Hepatocyte (in vitro differentiated cells): ENCODE measurements at regions not wholly inside any gene's neighbourhood (a gene's known extent, or its start where the extent isn't known, plus 50 kb on each side); places are given as distances from the start of the nearest gene placed in this dataset.

Experiments used
- DNase-seq: peaks from one replicate; pipeline ENCODE4 v3.0.0-alpha.2; 2016; ENCODE audit warnings: low spot score
- H2AFZ ChIP-seq: fragments of 200-600 bp; sonication (generic); 2 replicates; pipeline ENCODE4 v1.6.0; 2016; ENCODE audit warnings: antibody characterized with exemption, mild to moderate bottlenecking
- H3K27ac ChIP-seq: fragments of 200-600 bp; sonication (generic); 2 replicates; pipeline ENCODE4 v1.5.1; 2016; ENCODE audit warnings: mild to moderate bottlenecking
- H3K27me3 ChIP-seq: fragments of 200-600 bp; sonication (generic); 2 replicates; pipeline ENCODE4 v1.6.1; 2016
- H3K36me3 ChIP-seq: fragments of 200-600 bp; sonication (generic); replicated peaks from 2 replicates; pipeline ENCODE4 v1.5.1; 2016; ENCODE audit warnings: low read depth; ENCODE audit not compliant: insufficient read depth
- H3K4me1 ChIP-seq: fragments of 200-600 bp; sonication (generic); 2 replicates; pipeline ENCODE4 v1.5.1; 2016; ENCODE audit warnings: mild to moderate bottlenecking, moderate library complexity; ENCODE audit not compliant: insufficient read depth
- H3K4me2 ChIP-seq: fragments of 200-600 bp; sonication (generic); 2 replicates; pipeline ENCODE4 v1.6.0; 2016
- H3K4me3 ChIP-seq: fragments of 200-600 bp; sonication (generic); 2 replicates; pipeline ENCODE4 v1.5.1; 2016; ENCODE audit warnings: mild to moderate bottlenecking
- H3K79me2 ChIP-seq: fragments of 200-600 bp; sonication (generic); 2 replicates; pipeline ENCODE4 v1.6.0; 2017; ENCODE audit warnings: mild to moderate bottlenecking
- H3K9me2 ChIP-seq: fragments of 200-600 bp; sonication (generic); replicated peaks from 2 replicates; pipeline ENCODE4 v1.6.0; 2017; ENCODE audit warnings: mild to moderate bottlenecking; ENCODE audit not compliant: insufficient read depth
- H3K9me3 ChIP-seq: fragments of 200-600 bp; sonication (generic); 2 replicates; pipeline ENCODE4 v1.5.1; 2016; ENCODE audit warnings: low read depth, mild to moderate bottlenecking
- H4K20me1 ChIP-seq: fragments of 200-600 bp; sonication (generic); 2 replicates; pipeline ENCODE4 v1.6.0; 2016; ENCODE audit warnings: mild to moderate bottlenecking; ENCODE audit not compliant: insufficient read depth, poor library complexity, severe bottlenecking
- CTCF ChIP-seq: fragments of 200-600 bp; sonication (generic); IDR thresholded peaks from 2 replicates; pipeline ENCODE4 v1.5.1; 2016; ENCODE audit warnings: antibody characterized with exemption, mild to moderate bottlenecking; ENCODE audit not compliant: poor library complexity
- EZH2 ChIP-seq: fragments of 200-600 bp; sonication (generic); IDR thresholded peaks from 2 replicates; pipeline ENCODE4 v1.6.1; 2016; ENCODE audit warnings: antibody characterized with exemption, mild to moderate bottlenecking, borderline replicate concordance
- EZH2phosphoT487 ChIP-seq: fragments of 200-600 bp; sonication (generic); IDR thresholded peaks from one replicate; pipeline ENCODE4 v1.6.1; 2018; ENCODE audit warnings: antibody characterized with exemption, mild to moderate bottlenecking, low read depth, moderate library complexity; ENCODE audit not compliant: unreplicated experiment, severe bottlenecking
- WGBS: methylation state at CpG from one replicate; pipeline ENCODE4 v1.1.6; 2016; ENCODE audit warnings: low lambda C conversion rate; ENCODE audit errors: missing lambda C conversion rate; 5-methylcytosine and 5-hydroxymethylcytosine counted together

DNA sequence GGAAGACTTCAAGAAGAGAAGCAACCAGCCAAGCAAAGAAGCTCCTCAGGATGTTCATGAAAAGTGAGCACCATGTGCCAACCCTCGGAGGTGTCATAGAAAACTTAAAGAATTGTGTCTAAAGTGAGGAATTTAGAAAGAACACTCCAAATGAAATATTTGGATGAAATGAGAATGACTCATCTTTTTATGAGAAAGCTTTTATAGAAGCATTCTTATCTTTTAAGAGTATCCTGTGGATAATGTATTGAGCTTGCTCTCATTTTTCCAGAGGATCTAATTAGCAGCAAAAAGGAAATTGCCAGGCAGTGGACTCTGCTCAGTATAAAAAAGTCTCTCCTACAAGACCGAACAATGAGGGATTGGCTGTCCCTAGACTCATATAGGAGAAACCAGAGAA lies 454.9 kb downstream of the LRIG3 start:
- no peak overlapping the region for H2AFZ ChIP-seq
- H3K9me2 ChIP-seq = no peaks in the 10 kb centered on the region
- no peak for DNase-seq
- no peak overlapping the region for H3K27ac ChIP-seq
- no peaks in the 10 kb centered on the region for H3K36me3 ChIP-seq
- TF ChIP-seq EZH2phosphoT487 (no peak), EZH2 (no peak), CTCF (no peak)
- H3K4me2 ChIP-seq = no peak overlapping the region
- 95% methylated on average over 2 of the region's 2 CpGs for WGBS
- H4K20me1 ChIP-seq = no peaks in the 10 kb centered on the region
- no peaks in the 10 kb centered on the region for H3K27me3 ChIP-seq
- H3K4me3 ChIP-seq = no peak overlapping the region
- no peaks in the 10 kb centered on the region for H3K9me3 ChIP-seq
- no peaks in the 10 kb centered on the region for H3K79me2 ChIP-seq
- H3K4me1 ChIP-seq = no peaks in the 10 kb centered on the region

GRCh38 chr12:58470266-58471010 lies 449.9 kb downstream of the LRIG3 start:
- H4K20me1 ChIP-seq = no peaks in the 10 kb centered on the region
- no peaks in the 10 kb centered on the region for H3K9me2 ChIP-seq
- H3K27me3 ChIP-seq = no peaks in the 10 kb centered on the region
- H3K27ac ChIP-seq = no peak overlapping the region
- H3K4me2 ChIP-seq = no peak overlapping the region
- no peaks in the 10 kb centered on the region for H3K36me3 ChIP-seq
- no peak overlapping the region for H2AFZ ChIP-seq
- H3K9me3 ChIP-seq = no peaks in the 10 kb centered on the region
- no peak overlapping the region for H3K4me3 ChIP-seq
- no peaks in the 10 kb centered on the region for H3K79me2 ChIP-seq
- WGBS = 71% methylated on average over 1 of the region's 1 CpG
- DNase-seq = no peak
- no peaks in the 10 kb centered on the region for H3K4me1 ChIP-seq
- TF ChIP-seq EZH2 (no peak), CTCF (no peak), EZH2phosphoT487 (no peak)

DNA sequence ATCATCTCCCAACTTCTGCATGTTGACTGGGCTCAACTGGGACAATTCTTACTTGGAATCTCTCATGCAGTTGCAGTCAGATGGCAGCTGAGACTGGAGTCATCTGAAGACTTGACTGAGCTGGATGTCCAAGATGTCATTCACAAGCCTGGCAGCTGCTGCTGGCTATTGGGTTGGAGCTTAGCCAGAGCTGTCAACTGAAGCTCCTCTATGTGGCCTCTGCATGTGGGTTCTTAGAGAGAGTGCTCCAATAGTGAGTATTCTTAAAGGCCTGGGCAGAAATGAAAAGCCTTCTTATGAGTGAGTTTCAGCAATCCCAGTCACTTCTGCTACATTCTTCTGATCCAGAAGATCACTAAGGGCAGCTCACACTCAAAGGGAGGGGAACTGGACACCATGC lies 440.9 kb downstream of the LRIG3 start:
- no peaks in the 10 kb centered on the region for H3K36me3 ChIP-seq
- no peak overlapping the region for H3K4me3 ChIP-seq
- no peak for TF ChIP-seq CTCF
- no peaks in the 10 kb centered on the region for H3K9me2 ChIP-seq
- H2AFZ ChIP-seq = no peak overlapping the region
- no peaks in the 10 kb centered on the region for H3K79me2 ChIP-seq
- H3K27ac ChIP-seq = no peak overlapping the region
- no peaks in the 10 kb centered on the region for H3K27me3 ChIP-seq
- no peaks in the 10 kb centered on the region for H3K4me1 ChIP-seq
- H4K20me1 ChIP-seq = no peaks in the 10 kb centered on the region
- no peak for DNase-seq
- H3K4me2 ChIP-seq = no peak overlapping the region
- H3K9me3 ChIP-seq = no peaks in the 10 kb centered on the region

- Histone ChIP-seq H3K4me1 (peaks cover under 1% of the 10 kb centered on the region), H3K27me3 (no peaks in the 10 kb centered on the region), H3K9me2 (no peaks in the 10 kb centered on the region), H3K4me2 (no peak overlapping the region), H4K20me1 (no peaks in the 10 kb centered on the region), H3K36me3 (no peaks in the 10 kb centered on the region), H3K79me2 (no peaks in the 10 kb centered on the region), H3K4me3 (no peak overlapping the region), H3K27ac (no peak overlapping the region), H3K9me3 (no peaks in the 10 kb centered on the region), H2AFZ (no peak overlapping the region)
- TF ChIP-seq EZH2phosphoT487 (no peak), EZH2 (no peak), CTCF (no peak)
- 61% methylated on average over 3 of the region's 3 CpGs for WGBS
- DNase-seq = no peak
These were observed 438.5 kb downstream of the LRIG3 start for GRCh38 chr12:58481811-58482210.
